Mucosa of rectum (tissue), 2 donors: ENCODE measurements at regions not wholly inside any gene's neighbourhood (a gene's known extent, or its start where the extent isn't known, plus 50 kb on each side); places are given as distances from the start of the nearest gene placed in this dataset.

Source experiments
- H3K27ac ChIP-seq, 2 donors: one replicate each; pipeline ENCODE4 v1.7.0; 2013; ENCODE audit warnings: inconsistent platforms in 2 of 2, low read depth in 2 of 2, low read length in 2 of 2
- H3K27me3 ChIP-seq, 2 donors: one replicate each; pipeline ENCODE4 v1.7.0; 2013; ENCODE audit warnings: low read length in 2 of 2; ENCODE audit not compliant: control insufficient read depth in 2 of 2, insufficient read depth in 2 of 2
- H3K36me3 ChIP-seq, 2 donors: one replicate each; pipeline ENCODE4 v1.7.0; 2013; ENCODE audit warnings: low read length in 2 of 2; ENCODE audit not compliant: control insufficient read depth in 2 of 2, insufficient read depth in 2 of 2
- H3K4me1 ChIP-seq, 2 donors: one replicate each; pipeline ENCODE4 v1.7.0; 2013; ENCODE audit warnings: low read length in 2 of 2, mild to moderate bottlenecking in 1 of 2; ENCODE audit not compliant: control insufficient read depth in 2 of 2, insufficient read depth in 2 of 2
- H3K4me3 ChIP-seq, 2 donors: one replicate each; pipeline ENCODE4 v1.7.0; 2013; ENCODE audit warnings: low read length in 2 of 2
- H3K9ac ChIP-seq, 2 donors: one replicate each; pipeline ENCODE4 v1.7.0; 2013; ENCODE audit warnings: low read length in 2 of 2, low read depth in 1 of 2, mild to moderate bottlenecking in 1 of 2
- H3K9me3 ChIP-seq, 2 donors: one replicate each; pipeline ENCODE4 v1.7.0; 2013; ENCODE audit warnings: low read length in 2 of 2; ENCODE audit not compliant: control insufficient read depth in 2 of 2
- donor health status: healthy.
- donor health status: Normal muscosa, but diverticular disease.

DNA sequence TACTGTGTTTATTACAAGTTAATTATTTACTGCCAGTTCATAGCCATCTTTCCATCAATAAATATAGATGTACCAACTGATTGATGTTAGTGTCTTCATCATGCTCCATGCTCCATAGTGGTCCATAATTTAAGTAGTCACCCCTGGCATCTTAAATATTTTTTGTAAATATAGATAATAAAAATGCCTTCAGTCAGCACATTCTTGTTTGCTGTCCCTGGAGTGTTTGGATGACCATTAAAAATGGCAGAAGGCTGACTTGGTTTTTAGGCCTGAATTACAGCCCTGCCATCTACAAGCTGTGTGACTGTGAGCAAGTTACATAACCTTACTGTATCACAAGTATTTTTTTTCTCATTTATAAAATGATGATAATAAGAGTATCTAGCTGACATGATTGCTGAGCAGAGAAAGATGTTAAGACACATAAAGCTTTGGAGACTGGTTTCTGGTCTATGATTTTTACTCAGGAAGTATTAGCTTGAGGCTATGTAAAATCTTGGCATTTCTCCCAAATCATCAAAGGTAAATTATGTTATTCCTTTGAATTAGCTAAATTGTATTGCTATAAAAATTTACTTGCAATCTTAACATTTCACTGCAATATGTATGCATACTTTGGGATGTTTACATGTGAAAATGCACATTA, 427.2 kb downstream of the USP25 start:
- Histone ChIP-seq H3K4me1 (no peaks in the 10 kb centered on the region), H3K9ac (no peak overlapping the region), H3K9me3 (no peaks in the 10 kb centered on the region), H3K27ac (no peak overlapping the region), H3K27me3 (no peaks in the 10 kb centered on the region), H3K36me3 (no peaks in the 10 kb centered on the region), H3K4me3 (no peak overlapping the region)

DNA sequence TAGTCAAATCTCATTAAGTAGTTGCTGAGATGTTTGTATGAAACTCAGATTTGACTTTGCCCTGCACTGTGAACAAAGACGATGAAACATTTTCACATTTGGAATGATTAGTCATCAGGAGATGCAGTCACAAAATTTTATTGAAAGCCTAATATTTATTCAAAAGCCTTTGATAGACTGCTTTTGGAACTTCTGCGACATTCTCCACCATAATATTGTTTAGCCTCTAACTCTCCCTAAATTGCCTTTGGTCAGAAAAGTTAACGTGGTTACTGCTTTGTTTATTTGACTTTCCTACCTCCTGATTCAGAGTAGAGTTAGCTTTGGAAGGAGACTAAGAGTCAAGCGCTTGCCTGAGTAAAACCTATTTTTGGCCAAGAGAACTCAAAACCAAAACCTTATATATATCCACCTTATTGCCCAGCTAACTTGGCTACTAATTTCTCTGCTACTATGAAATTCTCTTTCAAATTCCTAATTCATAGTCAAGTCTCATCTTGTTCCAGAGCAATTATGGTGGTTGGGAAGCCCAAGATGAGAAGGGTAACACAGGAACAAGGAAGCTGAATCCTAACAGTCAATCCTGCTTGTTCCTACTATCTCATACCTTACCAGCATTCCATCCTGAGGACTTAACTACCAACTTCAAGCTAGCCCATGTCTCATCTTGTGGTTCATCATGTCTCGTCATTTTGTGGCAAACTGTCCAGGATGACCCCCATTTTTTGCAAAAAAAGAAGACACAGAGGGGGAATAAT, 429.6 kb downstream of the USP25 start:
- Histone ChIP-seq H3K27me3 (no peaks in the 10 kb centered on the region), H3K9me3 (no peaks in the 10 kb centered on the region), H3K4me1 (no peaks in the 10 kb centered on the region), H3K27ac (no peak overlapping the region), H3K9ac (no peak overlapping the region), H3K4me3 (no peak overlapping the region), H3K36me3 (no peaks in the 10 kb centered on the region)

DNA sequence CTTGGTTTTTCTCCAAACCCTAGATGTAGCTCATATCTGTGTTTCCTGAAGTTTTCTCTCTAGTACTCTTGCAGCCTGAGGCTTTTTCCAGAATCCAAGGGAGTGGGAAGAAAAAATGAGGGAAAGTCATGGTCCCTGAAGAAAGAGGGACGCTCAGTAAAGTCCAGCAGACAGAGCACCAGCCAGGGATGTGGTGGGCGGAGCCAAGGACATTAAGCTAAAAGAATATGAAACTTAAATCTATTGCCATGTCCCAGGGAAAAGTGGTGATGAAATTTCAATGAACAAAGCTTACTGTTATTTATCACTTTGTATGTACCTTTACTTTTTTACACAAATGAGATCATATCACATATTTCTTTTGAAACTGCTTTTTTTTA, 430.2 kb downstream of the USP25 start:
- no peaks in the 10 kb centered on the region for H3K27me3 ChIP-seq
- H3K9ac ChIP-seq: no peak overlapping the region
- no peaks in the 10 kb centered on the region for H3K4me1 ChIP-seq
- H3K9me3 ChIP-seq: no peaks in the 10 kb centered on the region
- no peak overlapping the region for H3K27ac ChIP-seq
- H3K36me3 ChIP-seq: no peaks in the 10 kb centered on the region
- H3K4me3 ChIP-seq: no peak overlapping the region

DNA sequence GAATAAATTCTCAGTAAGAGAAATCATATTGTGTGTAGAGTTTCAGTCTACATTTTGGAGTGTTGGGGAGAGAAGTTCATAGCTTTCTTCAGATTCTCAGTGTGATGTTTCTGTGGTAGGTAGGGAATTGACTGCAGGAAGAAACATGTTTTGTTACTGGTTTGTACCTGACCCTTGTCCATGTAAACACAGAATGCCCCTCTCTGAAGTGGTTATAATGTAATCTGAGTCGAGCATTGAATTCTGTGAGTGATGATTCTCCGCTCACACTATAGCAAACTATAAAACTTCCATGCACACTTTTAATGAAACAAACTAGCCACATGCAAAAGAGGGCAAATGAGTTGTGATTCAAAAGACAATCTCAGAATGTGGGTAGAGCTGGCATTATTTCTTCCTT, 433.2 kb downstream of the USP25 start:
- Histone ChIP-seq H3K27ac (no peak overlapping the region), H3K27me3 (no peaks in the 10 kb centered on the region), H3K4me1 (no peaks in the 10 kb centered on the region), H3K4me3 (no peak overlapping the region), H3K9me3 (no peaks in the 10 kb centered on the region), H3K36me3 (no peaks in the 10 kb centered on the region), H3K9ac (no peak overlapping the region)

DNA sequence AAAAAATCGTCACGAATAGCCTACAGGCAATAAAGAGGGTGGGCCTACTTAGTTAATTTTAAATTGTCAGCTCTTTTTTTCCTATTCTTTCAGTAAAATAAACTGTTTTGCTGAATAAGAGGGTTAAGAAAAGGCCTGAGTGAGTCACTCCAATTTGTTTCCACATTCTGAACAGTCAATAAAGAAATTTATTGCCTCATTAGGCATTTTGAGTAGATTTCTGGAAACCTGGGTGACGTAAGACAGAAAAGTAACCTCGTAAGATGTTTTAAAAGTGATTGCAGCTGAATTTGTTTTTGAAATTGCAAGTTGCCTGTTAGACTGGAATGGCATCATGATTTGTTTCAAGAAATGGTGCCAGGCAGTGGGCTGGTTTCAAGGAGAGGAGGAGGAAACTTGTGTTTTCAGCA, 439.3 kb downstream of the USP25 start:
- Histone ChIP-seq H3K9me3 (no peaks in the 10 kb centered on the region), H3K9ac (no peak overlapping the region), H3K27ac (no peak overlapping the region), H3K27me3 (no peaks in the 10 kb centered on the region), H3K36me3 (no peaks in the 10 kb centered on the region), H3K4me1 (no peaks in the 10 kb centered on the region), H3K4me3 (no peak overlapping the region)

DNA sequence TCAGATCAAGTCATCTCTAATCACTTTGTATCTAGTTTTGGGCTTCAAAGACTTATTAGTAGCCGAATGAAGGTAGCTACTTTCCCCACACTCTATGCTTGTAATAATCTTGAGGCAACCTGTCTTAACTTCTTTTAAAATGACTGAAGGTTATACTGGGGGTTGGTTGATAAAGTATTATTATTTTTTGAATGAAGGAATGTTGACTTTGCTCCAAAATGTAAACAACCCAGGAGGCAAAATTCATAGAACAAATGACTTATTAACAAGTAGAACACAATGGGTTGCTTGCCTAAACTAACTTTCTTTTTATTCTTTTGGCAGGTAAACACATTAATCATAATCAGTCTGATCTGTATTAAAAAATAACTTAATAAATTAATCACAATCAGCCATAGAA, 440.0 kb downstream of the USP25 start:
- no peaks in the 10 kb centered on the region for H3K9me3 ChIP-seq
- H3K27me3 ChIP-seq: no peaks in the 10 kb centered on the region
- H3K27ac ChIP-seq: no peak overlapping the region
- H3K9ac ChIP-seq: no peak overlapping the region
- H3K4me1 ChIP-seq: no peaks in the 10 kb centered on the region
- no peak overlapping the region for H3K4me3 ChIP-seq
- no peaks in the 10 kb centered on the region for H3K36me3 ChIP-seq

DNA sequence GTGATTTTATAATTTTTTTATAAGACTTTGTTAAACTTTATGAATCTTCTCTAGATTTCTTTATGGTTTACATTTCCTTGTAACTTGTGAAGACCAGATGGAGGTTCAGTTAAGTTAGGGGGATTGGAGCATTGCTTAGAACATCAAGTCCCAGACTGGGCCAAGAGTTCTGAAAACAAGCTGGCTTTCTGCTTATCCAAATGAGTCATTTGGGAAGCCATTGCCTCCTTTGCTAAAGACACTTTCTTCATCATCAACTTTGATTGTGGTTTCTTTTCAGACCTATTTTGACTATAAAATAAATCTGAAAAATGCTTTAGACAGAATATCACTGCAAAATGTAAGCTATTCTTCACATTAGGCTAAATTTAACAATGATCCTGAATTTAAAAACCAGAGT, 446.8 kb downstream of the USP25 start:
- Histone ChIP-seq H3K27me3 (no peaks in the 10 kb centered on the region), H3K27ac (no peak overlapping the region), H3K4me3 (no peak overlapping the region), H3K9me3 (no peaks in the 10 kb centered on the region), H3K9ac (no peak overlapping the region), H3K4me1 (no peaks in the 10 kb centered on the region), H3K36me3 (no peaks in the 10 kb centered on the region)

DNA sequence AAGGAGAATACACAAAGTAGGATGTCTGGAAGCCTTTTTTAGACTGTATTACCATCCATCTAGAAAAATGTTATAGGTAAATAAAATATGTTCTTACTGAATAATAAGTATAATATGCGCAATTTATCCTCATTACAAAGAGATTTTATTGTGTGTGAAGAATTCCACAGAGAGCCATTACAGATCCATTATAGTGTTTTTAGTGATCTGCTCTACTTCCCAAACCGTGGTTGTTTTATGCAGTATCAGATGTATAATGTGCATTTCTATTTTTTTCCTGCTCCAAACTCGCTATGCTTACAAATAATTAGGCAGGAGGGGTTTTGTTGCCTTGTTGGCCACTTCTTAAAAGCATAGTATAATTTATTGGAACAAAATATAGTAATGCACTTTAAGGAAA, 447.8 kb downstream of the USP25 start:
- no peak overlapping the region for H3K27ac ChIP-seq

DNA sequence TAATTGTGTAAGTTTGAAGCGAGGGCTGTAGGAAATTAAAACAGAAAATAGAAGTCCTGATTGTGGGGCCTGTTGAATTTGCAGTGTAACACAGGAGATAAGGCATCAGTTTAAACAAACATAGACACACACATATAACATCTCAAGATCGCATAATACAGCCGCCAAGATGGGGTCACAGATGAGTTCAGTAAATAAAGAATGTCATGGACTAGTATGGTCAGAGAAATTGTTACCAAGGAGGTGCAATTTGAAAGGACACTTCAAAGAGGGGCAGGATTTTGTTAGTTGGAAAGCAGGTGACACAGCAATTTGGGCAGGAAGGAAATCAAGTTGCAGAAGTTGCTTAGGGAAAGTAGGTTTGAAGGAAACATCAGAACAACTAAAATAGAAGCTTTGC, 450.0 kb downstream of the USP25 start:
- H3K27me3 ChIP-seq: no peaks in the 10 kb centered on the region
- no peaks in the 10 kb centered on the region for H3K9me3 ChIP-seq
- no peaks in the 10 kb centered on the region for H3K4me1 ChIP-seq
- H3K4me3 ChIP-seq: no peak overlapping the region
- H3K27ac ChIP-seq: no peak overlapping the region
- no peak overlapping the region for H3K9ac ChIP-seq
- H3K36me3 ChIP-seq: no peaks in the 10 kb centered on the region

More for the DNA sequence above, 447.8 kb downstream of the USP25 start:
- Histone ChIP-seq H3K9ac (no peak overlapping the region), H3K4me3 (no peak overlapping the region), H3K36me3 (no peaks in the 10 kb centered on the region), H3K4me1 (no peaks in the 10 kb centered on the region), H3K27me3 (no peaks in the 10 kb centered on the region), H3K9me3 (no peaks in the 10 kb centered on the region)

DNA sequence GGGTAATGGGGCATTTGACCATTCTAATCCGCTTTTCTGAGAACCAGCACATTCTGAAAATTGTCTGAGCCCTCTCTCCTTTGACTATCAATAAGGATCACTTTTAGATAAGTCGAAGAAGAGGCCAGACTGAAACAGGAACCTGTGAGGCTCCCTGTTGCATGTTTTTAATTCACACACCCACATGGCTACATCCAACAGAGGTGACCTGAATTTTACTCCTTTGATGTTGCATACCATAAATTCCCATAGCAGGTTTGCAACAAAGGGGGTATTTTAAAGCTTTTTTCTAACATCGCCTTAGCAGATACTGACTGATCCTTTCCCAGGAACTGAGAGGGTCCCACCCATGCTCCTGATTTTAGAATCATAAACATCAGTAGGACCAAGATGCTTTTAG, 450.8 kb downstream of the USP25 start:
- Histone ChIP-seq H3K4me1 (no peaks in the 10 kb centered on the region), H3K36me3 (no peaks in the 10 kb centered on the region), H3K9me3 (no peaks in the 10 kb centered on the region), H3K9ac (no peak overlapping the region), H3K27ac (no peak overlapping the region), H3K4me3 (no peak overlapping the region), H3K27me3 (no peaks in the 10 kb centered on the region)
